Stomach (tissue), 4 donors: ENCODE measurements at regions not wholly inside any gene's neighbourhood (a gene's known extent, or its start where the extent isn't known, plus 50 kb on each side); places are given as distances from the start of the nearest gene placed in this dataset.

Experiments used
- CTCF ChIP-seq, 7 experiments: fragments of 450-650 bp in 4 of 7; fragments of 200-600 bp in 3 of 7; sonication (generic) in 3 of 7; IDR thresholded peaks; one replicate each; pipeline ENCODE4 v1.5.1; 2016 to 2019; ENCODE audit warnings: antibody characterized with exemption in 7 of 7, control low read depth in 2 of 7, mild to moderate bottlenecking in 1 of 7
- EP300 ChIP-seq: sonication (generic); formaldehyde crosslinking; IDR thresholded peaks from one replicate; pipeline ENCODE4 v1.6.1; 2017; ENCODE audit warnings: antibody characterized with exemption
- POLR2A ChIP-seq, 4 donors: fragments of 450-650 bp; IDR thresholded peaks; one replicate each; pipeline ENCODE4 v1.6.1; 2016; ENCODE audit warnings: antibody characterized with exemption in 4 of 4, control low read depth in 2 of 4, mild to moderate bottlenecking in 1 of 4, moderate library complexity in 1 of 4

GRCh38 chr3:72001758-72002157 is 216.8 kb upstream of the PROK2 start:
- no peak for TF ChIP-seq POLR2A (IDR thresholded peaks at IDR 0.05)
- no peak for TF ChIP-seq CTCF (IDR thresholded peaks at IDR 0.05)
- TF ChIP-seq EP300 = no peak
